ENCODE measurements at regions not wholly inside any gene's neighbourhood (a gene's known extent, or its start where the extent isn't known, plus 50 kb on each side); places are given as distances from the start of the nearest gene placed in this dataset.

DNA sequence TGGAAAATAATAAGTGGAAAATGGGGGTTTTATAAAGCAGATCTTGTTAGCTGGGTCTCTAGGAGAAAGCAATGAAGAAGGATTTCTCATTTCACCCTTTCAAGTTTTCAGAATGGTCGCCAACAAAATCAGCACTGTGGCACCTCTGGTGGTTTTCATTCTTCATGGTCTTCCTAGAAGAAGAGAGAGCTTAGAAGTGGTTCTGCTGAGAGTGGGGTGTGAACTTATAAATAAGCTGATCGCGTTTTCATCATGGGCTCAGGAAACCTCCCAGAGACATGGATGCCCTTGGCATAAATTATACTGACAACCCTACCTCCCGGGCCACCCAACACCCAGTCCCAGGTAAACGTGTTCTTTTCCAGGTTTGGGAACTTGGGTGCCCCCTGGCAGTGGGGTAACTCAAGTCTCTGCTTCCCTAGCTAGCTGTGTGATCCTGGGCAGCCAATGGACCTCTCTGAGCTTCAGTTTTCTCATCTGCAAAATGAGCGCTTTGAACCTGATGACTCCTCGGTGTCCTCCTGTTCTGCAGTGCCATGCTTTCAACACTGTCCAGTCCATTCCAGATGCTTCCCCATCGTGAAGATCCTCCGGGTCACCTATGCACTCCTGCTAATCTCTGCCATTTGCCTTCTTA, 72.6 kb upstream of the GRAMD1B start:
- no peaks in the 10 kb centered on the region for H3K36me3 ChIP-seq (ENCODE audit: insufficient read depth)
- peak overlapping the region; percentile 96 for H2AFZ ChIP-seq
- H3K4me3 ChIP-seq = peak overlapping the region; percentile 61
- no peaks in the 10 kb centered on the region for H3K9me2 ChIP-seq (ENCODE audit: insufficient read depth)
- H3K27ac ChIP-seq (ENCODE audit: low read depth) = no peak overlapping the region
- Mint-ChIP-seq H3K4me3 (peak overlapping the region; percentile 85), H3K36me3 (ENCODE audit: low read depth) (no peaks in the 10 kb centered on the region), H3K9me3 (no peaks in the 10 kb centered on the region; the same call in 2 of the 3 replicates), H3K4me1 (peaks cover 4% of the 10 kb centered on the region; the same call in 2 of the 3 replicates), H3K27ac (no peak overlapping the region), H3K27me3 (ENCODE audit: insufficient read depth, low read depth, poor library complexity) (peaks cover 41% of the 10 kb centered on the region)
- H3K27me3 ChIP-seq (ENCODE audit: insufficient read depth) = peaks cover 60% of the 10 kb centered on the region
- H3K4me1 ChIP-seq (ENCODE audit: insufficient read depth) = peaks cover under 1% of the 10 kb centered on the region
- ATAC-seq (no peak), DNase-seq (ENCODE audit: low spot score) (peak; percentile 11)
- H3F3A ChIP-seq (replicated peaks; ENCODE audit: low read depth) = no peaks in the 10 kb centered on the region
- H4K20me1 ChIP-seq (replicated peaks; ENCODE audit: insufficient read depth) = no peaks in the 10 kb centered on the region
- peak in 1 of 2 experiments; percentile 24; a peak in 2 of 4 replicates for TF ChIP-seq CTCF (conservative IDR thresholded peaks at IDR 0.05; ENCODE audit: low read depth in 2 of 2)
- no peak for TF ChIP-seq POLR2AphosphoS5 (IDR thresholded peaks at IDR 0.05; ENCODE audit: low read depth)
- TF ChIP-seq ZNF331 (CRISPR knock-in tag; IDR thresholded peaks at IDR 0.05; ENCODE audit: low read depth) = no peak
- H3K79me2 ChIP-seq (replicated peaks; ENCODE audit: insufficient read depth) = no peaks in the 10 kb centered on the region
- peak overlapping the region; percentile 76 for H3K4me2 ChIP-seq

DNA sequence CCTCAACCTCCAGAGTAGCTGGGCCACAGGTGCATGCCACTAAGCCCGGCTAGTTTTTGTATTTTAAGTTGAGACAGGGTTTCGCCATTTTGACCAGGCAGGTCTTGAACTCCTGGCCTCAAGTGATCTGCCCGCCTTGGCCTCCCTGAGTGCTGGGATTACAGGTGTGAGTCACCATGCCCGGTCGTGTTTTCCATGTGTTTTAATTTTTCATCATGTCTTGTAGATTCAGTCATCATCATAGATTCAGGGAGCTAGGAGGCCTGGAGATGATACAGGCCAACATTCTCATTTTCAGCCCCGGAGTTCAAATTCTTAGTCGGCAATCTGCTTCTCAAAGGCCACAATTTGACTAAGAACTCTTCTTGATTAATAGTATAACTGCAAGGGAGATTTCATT, 73.5 kb upstream of the GRAMD1B start:
- no peak for DNase-seq (ENCODE audit: low spot score)
- Histone ChIP-seq H2AFZ (no peak overlapping the region), H3K36me3 (ENCODE audit: insufficient read depth) (no peaks in the 10 kb centered on the region), H3K79me2 (replicated peaks; ENCODE audit: insufficient read depth) (no peaks in the 10 kb centered on the region), H3K27ac (ENCODE audit: low read depth) (no peak overlapping the region), H3K4me2 (no peak overlapping the region), H3K9me2 (ENCODE audit: insufficient read depth) (no peaks in the 10 kb centered on the region), H3K4me3 (no peak overlapping the region), H3F3A (replicated peaks; ENCODE audit: low read depth) (no peaks in the 10 kb centered on the region), H3K27me3 (ENCODE audit: insufficient read depth) (peaks cover 54% of the 10 kb centered on the region), H4K20me1 (replicated peaks; ENCODE audit: insufficient read depth) (no peaks in the 10 kb centered on the region), H3K4me1 (ENCODE audit: insufficient read depth) (peaks cover 10% of the 10 kb centered on the region)
- TF ChIP-seq EZH2phosphoT487 (IDR thresholded peaks at IDR 0.05; ENCODE audit: unreplicated experiment) (no peak), NANOG (IDR thresholded peaks at IDR 0.05; ENCODE audit: borderline replicate concordance) (no peak), STAT1 (IDR thresholded peaks at IDR 0.05; ENCODE audit: unreplicated experiment) (no peak)
- TF ChIP-seq, protein P1, sequence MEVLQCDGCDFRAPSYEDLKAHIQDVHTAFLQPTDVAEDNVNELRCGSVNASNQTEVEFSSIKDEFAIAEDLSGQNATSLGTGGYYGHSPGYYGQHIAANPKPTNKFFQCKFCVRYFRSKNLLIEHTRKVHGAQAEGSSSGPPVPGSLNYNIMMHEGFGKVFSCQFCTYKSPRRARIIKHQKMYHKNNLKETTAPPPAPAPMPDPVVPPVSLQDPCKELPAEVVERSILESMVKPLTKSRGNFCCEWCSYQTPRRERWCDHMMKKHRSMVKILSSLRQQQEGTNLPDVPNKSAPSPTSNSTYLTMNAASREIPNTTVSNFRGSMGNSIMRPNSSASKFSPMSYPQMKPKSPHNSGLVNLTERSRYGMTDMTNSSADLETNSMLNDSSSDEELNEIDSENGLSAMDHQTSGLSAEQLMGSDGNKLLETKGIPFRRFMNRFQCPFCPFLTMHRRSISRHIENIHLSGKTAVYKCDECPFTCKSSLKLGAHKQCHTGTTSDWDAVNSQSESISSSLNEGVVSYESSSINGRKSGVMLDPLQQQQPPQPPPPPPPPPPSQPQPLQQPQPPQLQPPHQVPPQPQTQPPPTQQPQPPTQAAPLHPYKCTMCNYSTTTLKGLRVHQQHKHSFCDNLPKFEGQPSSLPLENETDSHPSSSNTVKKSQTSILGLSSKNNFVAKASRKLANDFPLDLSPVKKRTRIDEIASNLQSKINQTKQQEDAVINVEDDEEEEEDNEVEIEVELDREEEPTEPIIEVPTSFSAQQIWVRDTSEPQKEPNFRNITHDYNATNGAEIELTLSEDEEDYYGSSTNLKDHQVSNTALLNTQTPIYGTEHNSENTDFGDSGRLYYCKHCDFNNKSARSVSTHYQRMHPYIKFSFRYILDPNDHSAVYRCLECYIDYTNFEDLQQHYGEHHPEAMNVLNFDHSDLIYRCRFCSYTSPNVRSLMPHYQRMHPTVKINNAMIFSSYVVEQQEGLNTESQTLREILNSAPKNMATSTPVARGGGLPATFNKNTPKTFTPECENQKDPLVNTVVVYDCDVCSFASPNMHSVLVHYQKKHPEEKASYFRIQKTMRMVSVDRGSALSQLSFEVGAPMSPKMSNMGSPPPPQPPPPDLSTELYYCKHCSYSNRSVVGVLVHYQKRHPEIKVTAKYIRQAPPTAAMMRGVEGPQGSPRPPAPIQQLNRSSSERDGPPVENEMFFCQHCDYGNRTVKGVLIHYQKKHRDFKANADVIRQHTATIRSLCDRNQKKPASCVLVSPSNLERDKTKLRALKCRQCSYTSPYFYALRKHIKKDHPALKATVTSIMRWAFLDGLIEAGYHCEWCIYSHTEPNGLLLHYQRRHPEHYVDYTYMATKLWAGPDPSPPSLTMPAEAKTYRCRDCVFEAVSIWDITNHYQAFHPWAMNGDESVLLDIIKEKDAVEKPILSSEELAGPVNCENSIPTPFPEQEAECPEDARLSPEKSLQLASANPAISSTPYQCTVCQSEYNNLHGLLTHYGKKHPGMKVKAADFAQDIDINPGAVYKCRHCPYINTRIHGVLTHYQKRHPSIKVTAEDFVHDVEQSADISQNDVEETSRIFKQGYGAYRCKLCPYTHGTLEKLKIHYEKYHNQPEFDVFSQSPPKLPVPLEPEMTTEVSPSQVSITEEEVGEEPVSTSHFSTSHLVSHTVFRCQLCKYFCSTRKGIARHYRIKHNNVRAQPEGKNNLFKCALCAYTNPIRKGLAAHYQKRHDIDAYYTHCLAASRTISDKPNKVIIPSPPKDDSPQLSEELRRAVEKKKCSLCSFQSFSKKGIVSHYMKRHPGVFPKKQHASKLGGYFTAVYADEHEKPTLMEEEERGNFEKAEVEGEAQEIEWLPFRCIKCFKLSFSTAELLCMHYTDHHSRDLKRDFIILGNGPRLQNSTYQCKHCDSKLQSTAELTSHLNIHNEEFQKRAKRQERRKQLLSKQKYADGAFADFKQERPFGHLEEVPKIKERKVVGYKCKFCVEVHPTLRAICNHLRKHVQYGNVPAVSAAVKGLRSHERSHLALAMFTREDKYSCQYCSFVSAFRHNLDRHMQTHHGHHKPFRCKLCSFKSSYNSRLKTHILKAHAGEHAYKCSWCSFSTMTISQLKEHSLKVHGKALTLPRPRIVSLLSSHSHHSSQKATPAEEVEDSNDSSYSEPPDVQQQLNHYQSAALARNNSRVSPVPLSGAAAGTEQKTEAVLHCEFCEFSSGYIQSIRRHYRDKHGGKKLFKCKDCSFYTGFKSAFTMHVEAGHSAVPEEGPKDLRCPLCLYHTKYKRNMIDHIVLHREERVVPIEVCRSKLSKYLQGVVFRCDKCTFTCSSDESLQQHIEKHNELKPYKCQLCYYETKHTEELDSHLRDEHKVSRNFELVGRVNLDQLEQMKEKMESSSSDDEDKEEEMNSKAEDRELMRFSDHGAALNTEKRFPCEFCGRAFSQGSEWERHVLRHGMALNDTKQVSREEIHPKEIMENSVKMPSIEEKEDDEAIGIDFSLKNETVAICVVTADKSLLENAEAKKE (CRISPR knock-in tag; IDR thresholded peaks at IDR 0.05) = no peak
- H3K27ac Mint-ChIP-seq = no peak overlapping the region
- H3K4me1 Mint-ChIP-seq = peaks cover 10% of the 10 kb centered on the region
- peaks cover 41% of the 10 kb centered on the region for H3K27me3 Mint-ChIP-seq (ENCODE audit: insufficient read depth, low read depth, poor library complexity)
- H3K4me3 Mint-ChIP-seq = no peak overlapping the region
- H3K9me3 Mint-ChIP-seq = no peaks in the 10 kb centered on the region; the same call in 2 of the 3 replicates
- no peaks in the 10 kb centered on the region for H3K36me3 Mint-ChIP-seq (ENCODE audit: low read depth)
- ATAC-seq = no peak
